Heart left ventricle (tissue), 16 donors: ENCODE measurements at regions not wholly inside any gene's neighbourhood (a gene's known extent, or its start where the extent isn't known, plus 50 kb on each side); places are given as distances from the start of the nearest gene placed in this dataset.

Source experiments
- ATAC-seq, 4 donors: fragments of 200-7000 bp; cut with Tn5 transposase; one replicate each; pipeline ENCODE4 v1.9.1; 2020 to 2022; ENCODE audit warnings: moderate library complexity in 4 of 4, mild to moderate bottlenecking in 3 of 4, moderate number of reproducible peaks in 1 of 4
- DNase-seq, 5 donors: peaks; one replicate each; pipeline ENCODE4 v3.0.0-alpha.2; 2020
- H3K27ac ChIP-seq, 12 donors: fragments of 200-600 bp; sonication (generic) in 4 of 12; one replicate each; pipeline versions ENCODE4 v1.5.0 to v1.8.0; 2016 to 2022; ENCODE audit warnings: mild to moderate bottlenecking in 2 of 12
- H3K27me3 ChIP-seq, 9 donors: fragments of 200-600 bp; sonication (generic) in 2 of 9; one replicate each; pipeline versions ENCODE4 v1.5.1 to v1.8.0; 2016 to 2022; ENCODE audit warnings: mild to moderate bottlenecking in 3 of 9
- H3K36me3 ChIP-seq, 9 donors: fragments of 200-600 bp; sonication (generic) in 2 of 9; one replicate each; pipeline versions ENCODE4 v1.5.0 to v1.8.0; 2018 to 2022; ENCODE audit warnings: mild to moderate bottlenecking in 2 of 9
- H3K4me1 ChIP-seq, 12 donors: fragments of 200-600 bp; sonication (generic) in 4 of 12; one replicate each; pipeline versions ENCODE4 v1.5.0 to v1.8.0; 2016 to 2022; ENCODE audit warnings: mild to moderate bottlenecking in 3 of 12
- H3K4me3 ChIP-seq, 12 donors: fragments of 200-600 bp; sonication (generic) in 4 of 12; one replicate each; pipeline versions ENCODE4 v1.5.0 to v1.8.0; 2017 to 2022; ENCODE audit warnings: mild to moderate bottlenecking in 9 of 12, moderate library complexity in 4 of 12
- H3K9me3 ChIP-seq, 12 donors: fragments of 200-600 bp; sonication (generic) in 4 of 12; one replicate each; pipeline versions ENCODE4 v1.5.0 to v1.8.0; 2016 to 2022; ENCODE audit warnings: mild to moderate bottlenecking in 1 of 12
- POLR2A ChIP-seq, 2 donors: fragments of 450-650 bp; IDR thresholded peaks; one replicate each; pipeline ENCODE4 v1.6.1; 2017; ENCODE audit warnings: antibody characterized with exemption in 2 of 2, mild to moderate bottlenecking in 2 of 2, moderate library complexity in 2 of 2
- WGBS, 4 donors: extraction: QIAGEN DNeasy Blood & Tissue Kit in 2 of 4; methylation state at CpG; one replicate each; pipeline versions ENCODE4 v1.1.5 to v1.1.7; 2013 to 2018; 5-methylcytosine and 5-hydroxymethylcytosine counted together
- intact Hi-C, 10 donors: fragments of 100-400 bp; cut with DNase I; formaldehyde crosslinking; loops; one replicate each; pipeline versions ENCODE4 v1.11.1 to v1.14.2; 2022
- TF ChIP-seq, protein P1 (sequence below), 12 donors: fragments of 200-600 bp; sonication (generic) in 4 of 12; IDR thresholded peaks; one replicate each; pipeline versions ENCODE4 v1.5.0 to v1.8.0; 2018 to 2022; ENCODE audit warnings: antibody characterized with exemption in 12 of 12, mild to moderate bottlenecking in 5 of 12
- donor health status: ischemic (EF 13 %, LVEDD 7.1; RV severe dilation, severe dysfunction).
- donor health status: healthy with polysubstance abuse.
- donor health status: DM: no; HTN: yes; CAD: no.
- donor health status: DM: no; HTN: no; CAD: no.
- donor health status: ischemic (EF 25% LVEDD 6.9; RV normal size, moderate dysfunction).
- donor health status: ischemic (EF 25% LVEDD 5.7; RV mildly dilated, moderate dysfunction).
- donor health status: healthy.
- donor health status: DM: yes; HTN: yes; CAD: no.
- donor health status: ischemic (EF 35%, LVEDD 5.7; RV mildly dilated, moderate dysfunction).
- donor health status: nonischemic (EF 11% LVEDD 7.7; RV severe dilation, severe dysfunction).
- donor health status: DM: yes; HTN: yes; CAD: no.
- donor health status: PGD.
- donor health status: ischemic (EF 29% LVEDD 5.4; RV normal size, mild dysfunction).
- donor health status: nonischemic (EF 23%, LVEDD 6.1; RV moderate dilation, normal function).

- Histone ChIP-seq H3K4me3 (no peak overlapping the region), H3K4me1 (peaks cover 0 to 27% (median 6%) of the 10 kb centered on the region in 12 donors)
- 42 to 54% (median 46%) methylated on average over 13 of the region's 13 CpGs for WGBS, 4 donors
Measured at GRCh38 chr13:30142486-30143211, 164.7 kb downstream of the KATNAL1 start.

DNA sequence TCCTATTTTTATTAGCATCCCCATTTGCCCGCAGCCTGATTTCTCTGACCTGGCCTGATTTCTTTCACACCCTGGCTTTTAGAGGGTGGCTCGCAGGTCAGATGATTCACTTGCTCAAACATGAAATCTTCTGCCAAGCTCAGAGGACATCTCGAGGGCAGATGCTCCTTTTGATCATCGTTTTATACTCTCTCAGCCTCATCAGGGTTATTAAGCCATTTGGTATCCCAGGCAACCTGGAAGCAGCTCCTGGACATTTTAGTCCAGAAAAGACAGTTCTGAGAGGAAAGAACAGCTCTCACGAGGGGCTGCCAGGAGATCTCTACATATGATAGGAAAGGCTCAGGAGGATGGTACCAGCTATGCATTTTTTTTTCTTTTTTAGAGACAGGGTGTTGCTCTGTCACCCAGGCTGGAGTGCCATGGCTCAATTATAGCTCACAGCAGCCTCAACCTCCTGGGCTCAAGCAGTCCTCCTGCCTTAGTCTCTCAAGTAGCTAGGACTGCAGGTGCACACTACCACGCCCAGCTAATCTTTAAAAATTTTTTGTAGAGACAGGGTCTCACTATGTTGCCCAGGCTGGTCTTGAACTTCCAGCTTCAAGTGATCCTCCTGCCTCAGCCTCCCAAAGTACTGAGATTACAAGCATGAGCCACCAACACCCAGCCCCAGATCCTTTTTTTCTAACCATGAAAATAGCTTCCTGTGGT, 165.4 kb downstream of the KATNAL1 start:
- ATAC-seq (no peak), DNase-seq (no peak)
- H3K9me3 ChIP-seq = peaks cover 0 to 7% (median 0%) of the 10 kb centered on the region in 12 donors
- intact Hi-C loops = no loop called here
- H3K27me3 ChIP-seq = no peaks in the 10 kb centered on the region
- peak overlapping the region in 1 of 12 donors; percentile 74 for H3K27ac ChIP-seq
- H3K4me1 ChIP-seq = peaks cover 0 to 22% (median 6%) of the 10 kb centered on the region in 12 donors
- WGBS, 4 donors = 83 to 88% (median 85%) methylated on average over 6 of the region's 6 CpGs
- no peak overlapping the region for H3K4me3 ChIP-seq
- TF ChIP-seq, protein P1, sequence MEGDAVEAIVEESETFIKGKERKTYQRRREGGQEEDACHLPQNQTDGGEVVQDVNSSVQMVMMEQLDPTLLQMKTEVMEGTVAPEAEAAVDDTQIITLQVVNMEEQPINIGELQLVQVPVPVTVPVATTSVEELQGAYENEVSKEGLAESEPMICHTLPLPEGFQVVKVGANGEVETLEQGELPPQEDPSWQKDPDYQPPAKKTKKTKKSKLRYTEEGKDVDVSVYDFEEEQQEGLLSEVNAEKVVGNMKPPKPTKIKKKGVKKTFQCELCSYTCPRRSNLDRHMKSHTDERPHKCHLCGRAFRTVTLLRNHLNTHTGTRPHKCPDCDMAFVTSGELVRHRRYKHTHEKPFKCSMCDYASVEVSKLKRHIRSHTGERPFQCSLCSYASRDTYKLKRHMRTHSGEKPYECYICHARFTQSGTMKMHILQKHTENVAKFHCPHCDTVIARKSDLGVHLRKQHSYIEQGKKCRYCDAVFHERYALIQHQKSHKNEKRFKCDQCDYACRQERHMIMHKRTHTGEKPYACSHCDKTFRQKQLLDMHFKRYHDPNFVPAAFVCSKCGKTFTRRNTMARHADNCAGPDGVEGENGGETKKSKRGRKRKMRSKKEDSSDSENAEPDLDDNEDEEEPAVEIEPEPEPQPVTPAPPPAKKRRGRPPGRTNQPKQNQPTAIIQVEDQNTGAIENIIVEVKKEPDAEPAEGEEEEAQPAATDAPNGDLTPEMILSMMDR (IDR thresholded peaks at IDR 0.05) = no peak
- no peak for TF ChIP-seq POLR2A (IDR thresholded peaks at IDR 0.05)
- H3K36me3 ChIP-seq = no peaks in the 10 kb centered on the region

More at GRCh38 chr13:30142486-30143211, 164.7 kb downstream of the KATNAL1 start:
- ATAC-seq = peak in 3 of 4 donors; percentile 45 to 51 (median 49)
- DNase-seq = no peak
- peak overlapping the region in 1 of 12 donors; percentile 74 for H3K27ac ChIP-seq
- H3K9me3 ChIP-seq = peaks cover 0 to 7% (median 0%) of the 10 kb centered on the region in 12 donors
- H3K27me3 ChIP-seq = no peaks in the 10 kb centered on the region
- no peaks in the 10 kb centered on the region for H3K36me3 ChIP-seq
- TF ChIP-seq, protein P1 (IDR thresholded peaks at IDR 0.05) = no peak
- no peak for TF ChIP-seq POLR2A (IDR thresholded peaks at IDR 0.05)
- intact Hi-C loops = no loop called here

DNA sequence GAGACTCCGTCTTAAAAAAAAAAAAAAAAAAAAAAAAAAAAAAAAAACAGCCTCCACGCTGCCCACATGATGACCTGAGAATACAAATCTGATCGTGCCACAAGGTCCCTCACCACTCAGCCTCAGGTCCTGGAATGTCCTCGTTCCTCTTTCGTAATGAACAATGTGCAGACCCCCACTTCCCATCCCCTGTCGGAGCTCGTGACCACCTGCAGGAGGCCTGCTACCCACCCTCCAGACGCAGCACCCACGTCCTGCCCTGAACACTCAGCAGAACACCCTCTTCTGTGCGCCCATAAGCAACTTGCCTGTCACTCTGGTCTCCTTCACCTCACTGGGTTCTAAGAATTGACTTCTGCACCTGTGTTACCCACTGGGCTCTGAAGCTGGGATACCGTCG, 166.4 kb downstream of the KATNAL1 start:
- peaks cover 0 to 7% (median 0%) of the 10 kb centered on the region in 12 donors for H3K9me3 ChIP-seq
- no peaks in the 10 kb centered on the region for H3K36me3 ChIP-seq
- 90 to 96% (median 93%) methylated on average over 12 of the region's 12 CpGs for WGBS, 4 donors
- intact Hi-C loops = no loop called here
- peaks cover 0 to 19% (median 6%) of the 10 kb centered on the region in 12 donors for H3K4me1 ChIP-seq
- no peak for DNase-seq
- H3K27me3 ChIP-seq = no peaks in the 10 kb centered on the region
- no peak overlapping the region for H3K4me3 ChIP-seq
- no peak overlapping the region for H3K27ac ChIP-seq
- no peak for ATAC-seq
- TF ChIP-seq, protein P1 (IDR thresholded peaks at IDR 0.05) = no peak
- no peak for TF ChIP-seq POLR2A (IDR thresholded peaks at IDR 0.05)

DNA sequence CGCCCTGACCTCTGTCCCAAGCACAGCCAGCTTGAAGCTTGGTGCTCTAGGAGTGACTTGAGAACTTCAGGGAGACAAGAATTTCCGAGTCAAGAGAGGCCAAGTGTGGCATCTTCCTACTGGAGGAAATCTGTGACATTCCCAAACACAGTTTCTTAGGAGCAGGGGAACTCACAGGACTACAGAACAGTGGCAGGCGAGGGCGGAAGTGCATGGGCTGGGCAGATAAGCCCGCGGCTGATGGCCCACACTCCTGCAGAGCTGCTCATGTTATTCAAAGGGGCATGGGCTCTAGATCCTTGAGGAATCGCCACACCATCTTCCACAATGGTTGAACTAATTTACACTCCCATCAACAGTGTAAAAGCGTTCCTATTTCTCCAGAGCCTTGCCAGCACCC, 168.8 kb downstream of the KATNAL1 start:
- H3K27ac ChIP-seq = no peak overlapping the region
- DNase-seq = no peak
- no peaks in the 10 kb centered on the region for H3K9me3 ChIP-seq
- ATAC-seq = no peak
- no peaks in the 10 kb centered on the region for H3K27me3 ChIP-seq
- H3K4me3 ChIP-seq = no peak overlapping the region
- H3K36me3 ChIP-seq = no peaks in the 10 kb centered on the region
- TF ChIP-seq POLR2A (IDR thresholded peaks at IDR 0.05) = no peak
- TF ChIP-seq, protein P1 (IDR thresholded peaks at IDR 0.05) = no peak
- intact Hi-C loops = loop anchor here in 9 of 10 donors (10.0 kb wide), 9 partner anchors 106 to 906 kb away; no protein-coding TSS in a partner anchor
- 40 to 59% (median 50%) methylated on average over 8 of the region's 8 CpGs for WGBS, 4 donors
- peaks cover 0 to 17% (median 6%) of the 10 kb centered on the region in 12 donors for H3K4me1 ChIP-seq
